Thoracic aorta (tissue), 2 donors: ENCODE measurements at regions not wholly inside any gene's neighbourhood (a gene's known extent, or its start where the extent isn't known, plus 50 kb on each side); places are given as distances from the start of the nearest gene placed in this dataset.

Source experiments
- ATAC-seq: fragments of 150-250 bp; one replicate; pipeline ENCODE4 v1.8.0; 2017; ENCODE audit warnings: low read depth; ENCODE audit not compliant: insufficient number of reproducible peaks, low FRiP score
- DNase-seq: peaks from one replicate; pipeline ENCODE4 v3.0.0-alpha.2; 2020; ENCODE audit warnings: low spot score
- H3K27ac ChIP-seq, 2 donors: fragments of 200-600 bp; sonication (generic); 1 replicate in 1 of 2; 2 replicates in 1 of 2; pipeline ENCODE4 v1.5.1; 2016; ENCODE audit warnings: mild to moderate bottlenecking in 2 of 2, moderate library complexity in 2 of 2
- H3K27me3 ChIP-seq: fragments of 200-600 bp; sonication (generic); replicated peaks from 2 replicates; pipeline ENCODE4 v1.6.0; 2016; ENCODE audit warnings: mild to moderate bottlenecking; ENCODE audit not compliant: insufficient read depth
- H3K36me3 ChIP-seq: fragments of 200-600 bp; sonication (generic); one replicate; pipeline ENCODE4 v1.5.1; 2016
- H3K4me1 ChIP-seq, 2 donors: fragments of 200-600 bp; sonication (generic); 1 replicate in 1 of 2; 2 replicates in 1 of 2; pipeline versions ENCODE4 v1.5.1 to v1.6.0; 2016; ENCODE audit warnings: low read depth in 2 of 2, mild to moderate bottlenecking in 1 of 2; ENCODE audit not compliant: control insufficient read depth in 1 of 2
- H3K4me3 ChIP-seq: fragments of 200-600 bp; sonication (generic); 2 replicates; pipeline ENCODE4 v1.5.1; 2016; ENCODE audit warnings: mild to moderate bottlenecking
- H3K9me3 ChIP-seq: fragments of 200-600 bp; sonication (generic); 2 replicates; pipeline ENCODE4 v1.5.1; 2016
- TF ChIP-seq, protein P1 (sequence below): fragments of 200-600 bp; sonication (generic); IDR thresholded peaks from one replicate; pipeline ENCODE4 v1.5.1; 2019; ENCODE audit warnings: antibody characterized with exemption

DNA sequence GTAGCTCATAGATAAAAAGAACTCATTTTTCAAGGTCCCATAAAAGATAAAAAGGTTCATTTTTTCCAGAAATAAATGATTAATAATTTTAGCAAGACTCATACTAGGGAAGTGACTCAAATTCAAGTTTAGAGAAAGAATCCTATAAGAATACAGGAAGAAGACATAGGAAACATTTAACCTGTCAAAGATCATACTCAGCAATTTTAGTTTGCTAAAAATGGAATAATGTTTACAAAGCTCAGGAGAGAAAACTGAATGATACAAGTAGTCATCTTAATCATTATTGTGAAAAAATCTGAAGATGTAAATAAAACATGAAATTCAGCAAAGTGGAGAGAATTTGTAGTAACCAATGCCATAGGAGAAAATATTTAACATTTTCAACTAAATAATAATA lies 926.6 kb downstream of the TBC1D32 start:
- Histone ChIP-seq H3K9me3 (no peaks in the 10 kb centered on the region), H3K4me1 (no peaks in the 10 kb centered on the region), H3K27ac (no peak overlapping the region), H3K4me3 (no peak overlapping the region), H3K36me3 (no peaks in the 10 kb centered on the region), H3K27me3 (no peaks in the 10 kb centered on the region)
- ATAC-seq (no peak), DNase-seq (no peak)
- TF ChIP-seq, protein P1, sequence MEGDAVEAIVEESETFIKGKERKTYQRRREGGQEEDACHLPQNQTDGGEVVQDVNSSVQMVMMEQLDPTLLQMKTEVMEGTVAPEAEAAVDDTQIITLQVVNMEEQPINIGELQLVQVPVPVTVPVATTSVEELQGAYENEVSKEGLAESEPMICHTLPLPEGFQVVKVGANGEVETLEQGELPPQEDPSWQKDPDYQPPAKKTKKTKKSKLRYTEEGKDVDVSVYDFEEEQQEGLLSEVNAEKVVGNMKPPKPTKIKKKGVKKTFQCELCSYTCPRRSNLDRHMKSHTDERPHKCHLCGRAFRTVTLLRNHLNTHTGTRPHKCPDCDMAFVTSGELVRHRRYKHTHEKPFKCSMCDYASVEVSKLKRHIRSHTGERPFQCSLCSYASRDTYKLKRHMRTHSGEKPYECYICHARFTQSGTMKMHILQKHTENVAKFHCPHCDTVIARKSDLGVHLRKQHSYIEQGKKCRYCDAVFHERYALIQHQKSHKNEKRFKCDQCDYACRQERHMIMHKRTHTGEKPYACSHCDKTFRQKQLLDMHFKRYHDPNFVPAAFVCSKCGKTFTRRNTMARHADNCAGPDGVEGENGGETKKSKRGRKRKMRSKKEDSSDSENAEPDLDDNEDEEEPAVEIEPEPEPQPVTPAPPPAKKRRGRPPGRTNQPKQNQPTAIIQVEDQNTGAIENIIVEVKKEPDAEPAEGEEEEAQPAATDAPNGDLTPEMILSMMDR: no peak

DNA sequence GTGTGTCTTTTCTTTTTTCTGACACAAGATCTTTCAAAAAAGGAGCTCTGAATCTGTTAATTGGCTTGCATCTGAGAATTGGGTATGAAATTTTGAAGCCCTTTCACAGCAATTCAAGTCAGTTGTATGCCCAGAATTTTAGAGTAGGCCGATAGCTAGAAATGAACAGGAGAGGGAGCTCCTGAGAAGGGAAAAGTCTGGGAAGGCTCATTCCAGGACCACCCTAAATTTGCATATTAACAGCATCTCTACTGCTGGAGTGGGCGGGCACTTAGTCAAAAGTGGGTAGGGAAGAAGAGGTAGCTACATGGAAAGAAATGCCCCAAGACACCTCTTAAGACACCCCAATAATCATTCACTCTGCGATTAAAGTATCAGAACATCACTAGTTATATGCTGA lies 928.3 kb downstream of the TBC1D32 start:
- TF ChIP-seq, protein P1: no peak
- no peaks in the 10 kb centered on the region for H3K27me3 ChIP-seq
- no peaks in the 10 kb centered on the region for H3K9me3 ChIP-seq
- H3K4me3 ChIP-seq: no peak overlapping the region
- ATAC-seq (no peak), DNase-seq (no peak)
- no peaks in the 10 kb centered on the region for H3K4me1 ChIP-seq
- H3K27ac ChIP-seq: no peak overlapping the region
- H3K36me3 ChIP-seq: no peaks in the 10 kb centered on the region

DNA sequence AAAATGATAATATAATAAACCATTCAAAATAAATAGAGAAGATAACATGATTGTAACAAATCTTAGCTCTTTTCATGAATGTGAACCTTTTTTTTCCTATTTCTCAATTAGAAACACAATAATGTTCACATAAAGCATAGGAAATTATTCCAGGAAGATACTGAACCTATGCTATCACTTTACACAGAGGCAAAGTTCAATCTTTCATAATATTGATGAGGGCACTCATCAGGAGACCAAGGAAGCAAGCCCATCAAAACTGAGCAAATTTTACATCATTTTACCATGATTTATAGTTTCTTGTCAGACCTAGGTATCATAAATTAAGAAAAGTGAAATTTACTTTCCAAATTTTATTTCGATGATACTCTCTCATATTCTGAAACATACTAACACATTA lies 938.5 kb downstream of the TBC1D32 start:
- no peaks in the 10 kb centered on the region for H3K4me1 ChIP-seq
- no peaks in the 10 kb centered on the region for H3K9me3 ChIP-seq
- ATAC-seq: no peak
- no peak for DNase-seq
- TF ChIP-seq, protein P1: no peak
- H3K4me3 ChIP-seq: no peak overlapping the region
- no peak overlapping the region for H3K27ac ChIP-seq
- no peaks in the 10 kb centered on the region for H3K36me3 ChIP-seq
- H3K27me3 ChIP-seq: no peaks in the 10 kb centered on the region

DNA sequence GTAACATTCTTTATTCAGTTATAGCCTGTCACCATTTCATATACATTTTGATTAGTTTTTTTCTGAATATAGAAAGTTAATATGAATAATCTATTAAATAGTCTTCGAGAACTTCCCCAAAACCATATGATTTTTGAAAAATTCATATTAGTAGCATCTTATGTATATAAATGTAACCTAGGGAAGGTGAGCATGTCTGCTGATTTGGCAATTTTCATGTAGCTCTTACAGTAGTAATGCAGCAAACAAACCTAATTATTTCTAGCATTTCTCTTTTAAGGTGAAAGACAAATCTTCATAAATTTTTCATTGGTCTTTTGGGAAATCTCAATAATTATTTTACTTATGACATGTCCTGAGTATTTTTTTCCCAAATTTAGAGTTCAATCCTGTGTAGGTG lies 939.0 kb downstream of the TBC1D32 start:
- Histone ChIP-seq H3K36me3 (no peaks in the 10 kb centered on the region), H3K9me3 (no peaks in the 10 kb centered on the region), H3K27me3 (no peaks in the 10 kb centered on the region), H3K4me1 (no peaks in the 10 kb centered on the region), H3K4me3 (no peak overlapping the region), H3K27ac (no peak overlapping the region)
- ATAC-seq: no peak
- TF ChIP-seq, protein P1: no peak
- DNase-seq: no peak

DNA sequence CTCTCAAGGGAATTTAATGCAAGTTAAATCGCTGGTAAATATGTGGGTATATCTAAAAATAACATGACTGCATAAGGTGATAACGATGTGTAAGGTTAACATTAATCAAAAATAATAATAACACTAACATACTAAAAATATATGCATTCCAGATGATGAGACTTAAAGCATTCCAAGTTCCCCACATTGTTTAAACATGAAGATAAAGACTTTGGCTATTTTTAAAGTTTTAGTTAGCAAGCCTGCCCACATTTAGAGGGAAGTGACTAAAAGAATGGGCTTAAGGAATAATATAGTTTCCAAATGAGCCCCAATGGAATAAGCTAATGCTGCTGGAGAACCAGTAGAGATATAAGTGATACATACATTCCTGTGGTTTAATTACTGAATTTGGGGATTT lies 941.3 kb downstream of the TBC1D32 start:
- Histone ChIP-seq H3K27ac (no peak overlapping the region), H3K4me1 (no peaks in the 10 kb centered on the region), H3K4me3 (no peak overlapping the region), H3K9me3 (no peaks in the 10 kb centered on the region), H3K36me3 (no peaks in the 10 kb centered on the region), H3K27me3 (no peaks in the 10 kb centered on the region)
- ATAC-seq (no peak), DNase-seq (no peak)
- TF ChIP-seq, protein P1: no peak
